ENCODE measurements at regions not wholly inside any gene's neighbourhood (a gene's known extent, or its start where the extent isn't known, plus 50 kb on each side); places are given as distances from the start of the nearest gene placed in this dataset.

- H2BK5ac ChIP-seq (ENCODE audit: low read depth, low read length, poor library complexity, severe bottlenecking), result no peak overlapping the region
- H3K9me1 ChIP-seq (ENCODE audit: insufficient read depth, low read length), result no peaks in the 10 kb centered on the region
- no peak overlapping the region for H3K4me2 ChIP-seq (ENCODE audit: low read depth, low read length)
- 60% methylated on average over 1 of the region's 4 CpGs; no CpG with 5 or more reads in 1 of the 2 experiments for WGBS, 2 experiments (ENCODE audit: extremely low coverage in 2 of 2, insufficient read length in 1 of 2)
- no peak for TF ChIP-seq MAZ (IDR thresholded peaks at IDR 0.05; ENCODE audit: borderline replicate concordance, low read depth, low read length)
- TF ChIP-seq CHD1 (IDR thresholded peaks at IDR 0.05; ENCODE audit: low read depth, low read length), result no peak
- no peak for TF ChIP-seq FOS (IDR thresholded peaks at IDR 0.05; ENCODE audit: low read depth, low read length)
- TF ChIP-seq, protein P1, sequence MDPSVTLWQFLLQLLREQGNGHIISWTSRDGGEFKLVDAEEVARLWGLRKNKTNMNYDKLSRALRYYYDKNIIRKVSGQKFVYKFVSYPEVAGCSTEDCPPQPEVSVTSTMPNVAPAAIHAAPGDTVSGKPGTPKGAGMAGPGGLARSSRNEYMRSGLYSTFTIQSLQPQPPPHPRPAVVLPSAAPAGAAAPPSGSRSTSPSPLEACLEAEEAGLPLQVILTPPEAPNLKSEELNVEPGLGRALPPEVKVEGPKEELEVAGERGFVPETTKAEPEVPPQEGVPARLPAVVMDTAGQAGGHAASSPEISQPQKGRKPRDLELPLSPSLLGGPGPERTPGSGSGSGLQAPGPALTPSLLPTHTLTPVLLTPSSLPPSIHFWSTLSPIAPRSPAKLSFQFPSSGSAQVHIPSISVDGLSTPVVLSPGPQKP (IDR thresholded peaks at IDR 0.05; ENCODE audit: borderline replicate concordance, low read depth, low read length), result no peak
- no peak for TF ChIP-seq CEBPB (IDR thresholded peaks at IDR 0.05; ENCODE audit: low read depth, low read length)
- TF ChIP-seq RCOR1 (IDR thresholded peaks at IDR 0.05; ENCODE audit: insufficient replicate concordance, low read length), result no peak
- no peak overlapping the region for H2AK9ac ChIP-seq (replicated peaks; ENCODE audit: low read depth, low read length, poor library complexity)
- H4K20me1 ChIP-seq (ENCODE audit: insufficient read depth, low read length), result no peaks in the 10 kb centered on the region
- no peak overlapping the region for H3K9ac ChIP-seq (ENCODE audit: low read depth, low read length)
- H3K18ac ChIP-seq (ENCODE audit: low read depth, low read length), result no peak overlapping the region
- no peaks in the 10 kb centered on the region for H3K79me1 ChIP-seq (ENCODE audit: low read depth in 1 of 2, low read length in 2 of 2)
- ChIA-PET CTCF (no interaction called here), POLR2A (ENCODE audit: unreplicated experiment) (no interaction called here)
- no peak overlapping the region for H4K8ac ChIP-seq (ENCODE audit: low read depth in 2 of 2, low read length in 2 of 2)
- peaks cover 2% of the 10 kb centered on the region; the same call in 1 of the 2 replicates for H3K27me3 ChIP-seq (ENCODE audit: control insufficient read depth, insufficient read depth, low read length)
- no peak overlapping the region for H4K91ac ChIP-seq (ENCODE audit: insufficient read depth, low read depth, low read length)
- no peak overlapping the region for H2BK15ac ChIP-seq (ENCODE audit: low read depth, low read length)
- ATAC-seq (ENCODE audit: low read depth) (no peak), DNase-seq (no peak)
- no TSS peak for BruUV-seq (replicated peaks)
- H2AK5ac ChIP-seq (ENCODE audit: low read depth, low read length), result no peak overlapping the region
- no peak overlapping the region for H3K56ac ChIP-seq (ENCODE audit: extremely low read depth, insufficient read depth, low read length)
- in situ Hi-C loops (cut with MboI; ENCODE audit: low sequenced_read_pairs) (no loop called here), intact Hi-C loops (cut with micrococcal nuclease) (no loop called here), dilution Hi-C loops (cut with HindIII; ENCODE audit: low sequenced_read_pairs, unreplicated experiment) (no loop called here)
- H3K4ac ChIP-seq (ENCODE audit: low read depth, low read length), result no peak overlapping the region
- no peak overlapping the region for H2AFZ ChIP-seq (replicated peaks; ENCODE audit: low read length, poor library complexity)
- no peak overlapping the region for H3K23ac ChIP-seq (ENCODE audit: low read depth, low read length)
- no peak overlapping the region for H2BK120ac ChIP-seq (ENCODE audit: low read depth, low read length)
- no peak overlapping the region for H3K14ac ChIP-seq (replicated peaks; ENCODE audit: low read depth, low read length)
- H2BK20ac ChIP-seq (ENCODE audit: low read depth, low read length), result no peak overlapping the region
- no peak overlapping the region for H3K27ac ChIP-seq (ENCODE audit: insufficient read depth, low read length)
- H3K4me3 ChIP-seq (ENCODE audit: insufficient read depth, low read depth, low read length), result no peak overlapping the region
- H3K36me3 ChIP-seq (ENCODE audit: control insufficient read depth, insufficient read depth, low read length), result no peaks in the 10 kb centered on the region
- no peaks in the 10 kb centered on the region for H3K4me1 ChIP-seq (ENCODE audit: control insufficient read depth, insufficient read depth, low read length)
- no peaks in the 10 kb centered on the region for H3K9me3 ChIP-seq (ENCODE audit: control insufficient read depth, insufficient read depth, low read length)
- no peak overlapping the region for H4K5ac ChIP-seq (ENCODE audit: low read depth, low read length)
Observed at GRCh38 chr4:38278255-38278654, 318.1 kb downstream of the PTTG2 start.

All from IMR-90 (cell line).